AG04450 (cell line): ENCODE measurements at regions not wholly inside any gene's neighbourhood (a gene's known extent, or its start where the extent isn't known, plus 50 kb on each side); places are given as distances from the start of the nearest gene placed in this dataset.

Experiments used
- CTCF ChIA-PET: fragments of 300-600, 350-600 bp; formaldehyde crosslinking; extraction: SDS; loops from one replicate; lab custom pipeline; 2022; ENCODE audit warnings: antibody characterized with exemption, inconsistent platforms; lab: Charles Lee
- POLR2A ChIA-PET: fragments of 350-600 bp; formaldehyde crosslinking; extraction: SDS; loops from one replicate; lab custom pipeline; 2021; ENCODE audit warnings: antibody characterized with exemption, inconsistent platforms; lab: Yijun Ruan, JAX
- DNase-seq: peaks from one replicate; pipeline ENCODE4 v3.0.0-alpha.2; 2011; ENCODE audit warnings: low read depth, low spot score
- H3K27ac ChIP-seq: one replicate; pipeline ENCODE4 v1.5.1; 2012; ENCODE audit warnings: low read depth, low read length, control low read depth
- H3K27me3 ChIP-seq: one replicate; pipeline ENCODE4 v1.6.0; 2012; ENCODE audit warnings: low read length; ENCODE audit not compliant: control insufficient read depth, insufficient read depth
- H3K4me3 ChIP-seq: 2 replicates; pipeline ENCODE4 v1.5.1; 2011; ENCODE audit warnings: mild to moderate bottlenecking, low read depth, low read length, control low read depth
- H3K9me3 ChIP-seq: 2 replicates; pipeline ENCODE4 v1.5.1; 2012; ENCODE audit warnings: low read length; ENCODE audit not compliant: control insufficient read depth, insufficient read depth
- CTCF ChIP-seq: IDR thresholded peaks from 2 replicates; pipeline ENCODE4 v1.5.1; 2011; ENCODE audit warnings: low read depth, low read length, control low read depth, inconsistent platforms

GRCh38 chr18:59968583-59968982 lies 68.8 kb downstream of the PMAIP1 start:
- no peak overlapping the region for H3K4me3 ChIP-seq
- ChIA-PET POLR2A (no interaction called here), CTCF (interaction anchor here (0.6 kb wide), 1 partner anchor 17 kb away, joined by 3 read pairs; no protein-coding TSS in a partner anchor)
- no peaks in the 10 kb centered on the region; the same call in 1 of the 2 replicates for H3K9me3 ChIP-seq
- TF ChIP-seq CTCF, result no peak
- H3K27me3 ChIP-seq, result no peaks in the 10 kb centered on the region
- no peak for DNase-seq
- no peak overlapping the region for H3K27ac ChIP-seq

DNA sequence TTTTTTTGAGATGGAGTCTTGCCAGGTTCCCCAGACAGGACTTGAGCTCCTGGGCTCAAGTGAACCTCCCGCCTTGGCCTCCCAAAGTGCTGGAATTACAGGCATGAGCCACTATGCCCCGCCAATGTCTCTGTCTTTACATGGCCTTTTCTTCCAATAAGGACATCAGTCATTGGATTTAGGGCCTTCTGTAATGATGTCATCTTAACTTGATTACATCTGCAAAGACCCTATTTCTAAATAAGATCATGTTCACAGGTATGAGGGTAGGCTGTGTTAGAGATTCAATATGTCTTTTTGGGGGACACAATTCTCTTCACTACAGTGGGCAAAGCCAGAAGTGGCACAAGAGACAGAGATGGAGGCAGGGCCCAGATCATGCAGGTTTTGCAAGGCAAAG lies 68.1 kb downstream of the PMAIP1 start:
- TF ChIP-seq CTCF, result no peak
- Histone ChIP-seq H3K27me3 (no peaks in the 10 kb centered on the region), H3K9me3 (no peaks in the 10 kb centered on the region; the same call in 1 of the 2 replicates), H3K27ac (no peak overlapping the region), H3K4me3 (no peak overlapping the region)
- POLR2A ChIA-PET, result no interaction called here
- DNase-seq, result no peak
- CTCF ChIA-PET, result interaction anchor here (0.6 to 1.5 kb wide), 2 partner anchors 131 to 350 kb away, joined by 3 to 4 read pairs; no protein-coding TSS in a partner anchor

DNA sequence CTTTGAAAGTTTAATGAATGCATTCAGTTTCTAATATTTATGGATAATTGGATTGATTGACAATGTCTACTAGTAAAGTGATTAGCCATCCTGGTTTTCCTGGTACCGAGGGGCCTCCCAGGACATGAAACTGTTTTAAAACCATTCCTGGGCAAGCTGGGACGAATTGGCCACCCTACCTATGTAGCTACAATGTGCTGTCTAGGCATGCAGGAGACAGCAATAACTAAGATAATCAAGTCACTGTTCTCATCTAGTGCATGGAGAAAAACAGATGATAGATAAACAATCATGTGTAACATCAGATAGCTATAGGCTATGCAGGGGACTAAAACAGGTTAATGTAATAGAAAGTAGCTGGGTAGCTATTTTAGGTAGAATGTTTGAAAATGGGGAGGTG lies 67.1 kb downstream of the PMAIP1 start:
- POLR2A ChIA-PET, result no interaction called here

GRCh38 chr18:59963229-59963628 lies 63.4 kb downstream of the PMAIP1 start:
- no peak for TF ChIP-seq CTCF
- no peak for DNase-seq
- no peaks in the 10 kb centered on the region for H3K9me3 ChIP-seq
- H3K27ac ChIP-seq, result no peak overlapping the region
- no peaks in the 10 kb centered on the region for H3K27me3 ChIP-seq
- ChIA-PET POLR2A (interaction anchor here (0.5 kb wide), 1 partner anchor 10 kb away, joined by 3 read pairs; no protein-coding TSS in a partner anchor), CTCF (interaction anchor here (1.0 to 1.3 kb wide), 2 partner anchors 25 to 33 kb away, joined by 3 to 4 read pairs; no protein-coding TSS in a partner anchor)
- H3K4me3 ChIP-seq, result no peak overlapping the region

More for the DNA sequence above, 67.1 kb downstream of the PMAIP1 start:
- H3K27me3 ChIP-seq, result no peaks in the 10 kb centered on the region
- no peak for DNase-seq
- H3K9me3 ChIP-seq, result no peaks in the 10 kb centered on the region; the same call in 1 of the 2 replicates
- no peak overlapping the region for H3K4me3 ChIP-seq
- no peak overlapping the region for H3K27ac ChIP-seq
- no peak for TF ChIP-seq CTCF
- CTCF ChIA-PET, result interaction anchor here (0.8 to 1.6 kb wide), 3 partner anchors 25 to 130 kb away, joined by 3 to 4 read pairs (median 3); no protein-coding TSS in a partner anchor

- Histone ChIP-seq H3K9me3 (no peaks in the 10 kb centered on the region), H3K27me3 (no peaks in the 10 kb centered on the region), H3K27ac (no peak overlapping the region), H3K4me3 (no peak overlapping the region)
- ChIA-PET POLR2A (no interaction called here), CTCF (no interaction called here)
- TF ChIP-seq CTCF, result no peak
- DNase-seq, result no peak
Measured at GRCh38 chr18:59961070-59961469, 61.3 kb downstream of the PMAIP1 start.
